HCT116 (cell line): ENCODE measurements at regions not wholly inside any gene's neighbourhood (a gene's known extent, or its start where the extent isn't known, plus 50 kb on each side); places are given as distances from the start of the nearest gene placed in this dataset.

Experiments used
- ATAC-seq: fragments of 200-7000 bp; cut with Tn5 transposase; 2 replicates; pipeline ENCODE4 v1.9.1; 2020; ENCODE audit warnings: mild to moderate bottlenecking, moderate library complexity
- BruUV-seq: library from RNA; stranded (reverse); fragments of 400-500 nt; replicated peaks from 2 replicates; lab custom pipeline; 2021; lab: Mats Ljungman, UMichigan
- CTCF ChIA-PET: fragments of 300-600 bp; sonication (Branson Sonifier 250); formaldehyde crosslinking; loops from one replicate; lab custom pipeline; 2021; ENCODE audit warnings: antibody characterized with exemption; lab: Charles Lee
- POLR2A ChIA-PET: fragments of 300-600, 350-600 bp; sonication (Branson Sonifier 250); formaldehyde crosslinking; loops from one replicate; lab custom pipeline; 2021; ENCODE audit warnings: antibody characterized with exemption; lab: Charles Lee
- RAD21 ChIA-PET, 2 experiments: fragments of 300-600 bp; sonication (Branson Sonifier 250); formaldehyde crosslinking; loops; one replicate each; lab custom pipeline; 2023; ENCODE audit warnings: low total read pairs in 2 of 2; ENCODE audit not compliant: uncharacterized antibody in 2 of 2, unreplicated experiment in 2 of 2, low non-redundant PET in 1 of 2; lab: Charles Lee
- DNase-seq: peaks from one replicate; pipeline ENCODE4 v3.0.0-alpha.2; 2010; ENCODE audit warnings: low read depth, low spot score
- H2AFZ ChIP-seq: fragments of 200-600 bp; shearing (Covaris generic), sonication (generic); 2 replicates; pipeline ENCODE4 v1.6.1; 2017; ENCODE audit warnings: low read depth, mixed run types, mixed read lengths, antibody characterized with exemption, low read length; ENCODE audit not compliant: poor library complexity, severe bottlenecking
- H3K27ac ChIP-seq: 2 replicates; pipeline ENCODE4 v1.5.1; 2012; ENCODE audit warnings: low read depth, low read length
- H3K27me3 ChIP-seq: fragments of 200-600 bp; sonication (generic); 2 replicates; pipeline ENCODE4 v1.6.1; 2016; ENCODE audit warnings: mixed run types, low read length, mixed read lengths; ENCODE audit not compliant: insufficient read depth
- H3K36me3 ChIP-seq, 2 experiments: fragments of 200-500 bp in 1 of 2; fragments of 200-600 bp in 1 of 2; sonication (Bioruptor generic) in 1 of 2; sonication (generic) in 1 of 2; 2 replicates each; pipeline versions ENCODE4 v1.5.1 to v1.6.1; 2014 to 2016; ENCODE audit warnings: low read length in 2 of 2, inconsistent platforms in 1 of 2, mixed read lengths in 1 of 2, mixed run types in 1 of 2; ENCODE audit not compliant: insufficient read depth in 2 of 2, control insufficient read depth in 1 of 2
- H3K4me1 ChIP-seq, 2 experiments: fragments of 200-600 bp in 1 of 2; sonication (generic) in 1 of 2; 2 replicates each; pipeline versions ENCODE4 v1.5.1 to v1.6.1; 2012 to 2017; ENCODE audit warnings: low read length in 2 of 2, inconsistent platforms in 1 of 2, mild to moderate bottlenecking in 1 of 2, mixed read lengths in 1 of 2, mixed run types in 1 of 2, moderate library complexity in 1 of 2; ENCODE audit not compliant: insufficient read depth in 2 of 2, control insufficient read depth in 1 of 2
- H3K4me2 ChIP-seq: fragments of 200-600 bp; sonication (generic); 2 replicates; pipeline ENCODE4 v1.6.1; 2017; ENCODE audit warnings: mixed run types, low read length, mixed read lengths
- H3K4me3 ChIP-seq, 2 experiments: fragments of 200-600 bp in 1 of 2; sonication (generic) in 1 of 2; replicated peaks in 1 of 2; 2 replicates each; pipeline ENCODE4 v1.5.1; 2011 to 2016; ENCODE audit warnings: low read length in 2 of 2, control low read depth in 1 of 2, low read depth in 1 of 2, mild to moderate bottlenecking in 1 of 2, mixed read lengths in 1 of 2, mixed run types in 1 of 2
- H3K79me2 ChIP-seq: fragments of 200-600 bp; sonication (generic); 2 replicates; pipeline ENCODE4 v1.6.1; 2017; ENCODE audit warnings: mild to moderate bottlenecking, mixed run types, low read length, moderate library complexity, mixed read lengths; ENCODE audit not compliant: insufficient read depth
- H3K9ac ChIP-seq: fragments of 200-600 bp; sonication (generic); 2 replicates; pipeline ENCODE4 v1.6.1; 2016; ENCODE audit warnings: low read length, mixed read lengths
- H3K9me2 ChIP-seq: fragments of 200-600 bp; sonication (generic), shearing (Covaris generic); 2 replicates; pipeline ENCODE4 v1.6.1; 2017; ENCODE audit warnings: mixed run types, mild to moderate bottlenecking, moderate library complexity; ENCODE audit not compliant: insufficient read depth
- H3K9me3 ChIP-seq, 2 experiments: fragments of 200-500 bp in 1 of 2; fragments of 200-600 bp in 1 of 2; sonication (Bioruptor generic) in 1 of 2; sonication (generic) in 1 of 2; 2 replicates each; pipeline ENCODE4 v1.6.1; 2014 to 2017; ENCODE audit warnings: low read length in 2 of 2, mixed read lengths in 2 of 2, inconsistent platforms in 1 of 2, low read depth in 1 of 2, mild to moderate bottlenecking in 1 of 2, mixed run types in 1 of 2, moderate library complexity in 1 of 2; ENCODE audit not compliant: control insufficient read depth in 1 of 2, insufficient read depth in 1 of 2
- H4K20me1 ChIP-seq: fragments of 200-600 bp; sonication (generic), shearing (Covaris generic); 2 replicates; pipeline ENCODE4 v1.6.1; 2017; ENCODE audit warnings: mixed run types, mild to moderate bottlenecking, moderate library complexity; ENCODE audit not compliant: insufficient read depth
- ATF3 ChIP-seq: IDR thresholded peaks from 2 replicates; pipeline ENCODE4 v1.6.1; 2012
- CBX3 ChIP-seq: IDR thresholded peaks from 2 replicates; pipeline ENCODE4 v1.6.1; 2012; ENCODE audit warnings: low read depth
- ELF1 ChIP-seq: IDR thresholded peaks from 2 replicates; pipeline ENCODE4 v1.6.1; 2012; ENCODE audit warnings: low read depth, borderline replicate concordance
- JUND ChIP-seq: IDR thresholded peaks from 2 replicates; pipeline ENCODE4 v1.6.1; 2012
- MAX ChIP-seq: IDR thresholded peaks from 2 replicates; pipeline ENCODE4 v1.6.1; 2012
- SIN3A ChIP-seq: IDR thresholded peaks from 2 replicates; pipeline ENCODE4 v1.6.1; 2012; ENCODE audit warnings: low read depth
- ZFX ChIP-seq: fragments of 450-650 bp; IDR thresholded peaks from 2 replicates; pipeline ENCODE4 v1.6.1; 2017
- intact Hi-C: fragments of 100-400 bp; cut with micrococcal nuclease; formaldehyde crosslinking; loops from 2 replicates; pipeline ENCODE4 v1.10.0; 2022
- TF ChIP-seq, protein P1 (sequence below): IDR thresholded peaks from 2 replicates; pipeline ENCODE4 v1.6.1; 2011; ENCODE audit warnings: mild to moderate bottlenecking, low read length, moderate library complexity; ENCODE audit not compliant: insufficient replicate concordance; ENCODE audit errors: extremely low read depth
- TF ChIP-seq, protein P2 (sequence below), 3 experiments: fragments of 200-600 bp in 1 of 3; sonication (generic) in 1 of 3; IDR thresholded peaks in 2 of 3; conservative IDR thresholded peaks in 1 of 3; 2 replicates each; pipeline ENCODE4 v1.5.1; 2012 to 2017; ENCODE audit warnings: low read depth in 2 of 3, low read length in 2 of 3, antibody characterized with exemption in 1 of 3, borderline replicate concordance in 1 of 3, control low read depth in 1 of 3, mild to moderate bottlenecking in 1 of 3, mixed read lengths in 1 of 3, mixed run types in 1 of 3, moderate library complexity in 1 of 3; ENCODE audit not compliant: insufficient read depth in 1 of 3

- POLR2A ChIA-PET, result no interaction called here
- CTCF ChIA-PET, result no interaction called here
- ATAC-seq (no peak), DNase-seq (no peak)
- Histone ChIP-seq H3K79me2 (no peaks in the 10 kb centered on the region), H3K27ac (no peak overlapping the region), H4K20me1 (no peaks in the 10 kb centered on the region), H3K9me3 (no peaks in the 10 kb centered on the region), H3K4me3 (no peak overlapping the region), H3K9me2 (no peaks in the 10 kb centered on the region), H3K9ac (no peak overlapping the region), H3K27me3 (peaks cover 7% of the 10 kb centered on the region; the same call in 1 of the 2 replicates), H3K36me3 (no peaks in the 10 kb centered on the region), H3K4me1 (no peaks in the 10 kb centered on the region), H2AFZ (no peak overlapping the region), H3K4me2 (no peak overlapping the region)
- intact Hi-C loops, result no loop called here
- no peak for TF ChIP-seq ATF3
- TF ChIP-seq, protein P1, sequence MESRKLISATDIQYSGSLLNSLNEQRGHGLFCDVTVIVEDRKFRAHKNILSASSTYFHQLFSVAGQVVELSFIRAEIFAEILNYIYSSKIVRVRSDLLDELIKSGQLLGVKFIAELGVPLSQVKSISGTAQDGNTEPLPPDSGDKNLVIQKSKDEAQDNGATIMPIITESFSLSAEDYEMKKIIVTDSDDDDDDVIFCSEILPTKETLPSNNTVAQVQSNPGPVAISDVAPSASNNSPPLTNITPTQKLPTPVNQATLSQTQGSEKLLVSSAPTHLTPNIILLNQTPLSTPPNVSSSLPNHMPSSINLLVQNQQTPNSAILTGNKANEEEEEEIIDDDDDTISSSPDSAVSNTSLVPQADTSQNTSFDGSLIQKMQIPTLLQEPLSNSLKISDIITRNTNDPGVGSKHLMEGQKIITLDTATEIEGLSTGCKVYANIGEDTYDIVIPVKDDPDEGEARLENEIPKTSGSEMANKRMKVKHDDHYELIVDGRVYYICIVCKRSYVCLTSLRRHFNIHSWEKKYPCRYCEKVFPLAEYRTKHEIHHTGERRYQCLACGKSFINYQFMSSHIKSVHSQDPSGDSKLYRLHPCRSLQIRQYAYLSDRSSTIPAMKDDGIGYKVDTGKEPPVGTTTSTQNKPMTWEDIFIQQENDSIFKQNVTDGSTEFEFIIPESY, result no peak
- TF ChIP-seq JUND, result no peak
- TF ChIP-seq ZFX, result no peak
- no peak for TF ChIP-seq CBX3
- TF ChIP-seq ELF1, result no peak
- TF ChIP-seq, protein P2, sequence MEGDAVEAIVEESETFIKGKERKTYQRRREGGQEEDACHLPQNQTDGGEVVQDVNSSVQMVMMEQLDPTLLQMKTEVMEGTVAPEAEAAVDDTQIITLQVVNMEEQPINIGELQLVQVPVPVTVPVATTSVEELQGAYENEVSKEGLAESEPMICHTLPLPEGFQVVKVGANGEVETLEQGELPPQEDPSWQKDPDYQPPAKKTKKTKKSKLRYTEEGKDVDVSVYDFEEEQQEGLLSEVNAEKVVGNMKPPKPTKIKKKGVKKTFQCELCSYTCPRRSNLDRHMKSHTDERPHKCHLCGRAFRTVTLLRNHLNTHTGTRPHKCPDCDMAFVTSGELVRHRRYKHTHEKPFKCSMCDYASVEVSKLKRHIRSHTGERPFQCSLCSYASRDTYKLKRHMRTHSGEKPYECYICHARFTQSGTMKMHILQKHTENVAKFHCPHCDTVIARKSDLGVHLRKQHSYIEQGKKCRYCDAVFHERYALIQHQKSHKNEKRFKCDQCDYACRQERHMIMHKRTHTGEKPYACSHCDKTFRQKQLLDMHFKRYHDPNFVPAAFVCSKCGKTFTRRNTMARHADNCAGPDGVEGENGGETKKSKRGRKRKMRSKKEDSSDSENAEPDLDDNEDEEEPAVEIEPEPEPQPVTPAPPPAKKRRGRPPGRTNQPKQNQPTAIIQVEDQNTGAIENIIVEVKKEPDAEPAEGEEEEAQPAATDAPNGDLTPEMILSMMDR (IDR thresholded peaks at IDR 0.05 in 2 of 3, conservative IDR thresholded peaks at IDR 0.05 in 1 of 3; ENCODE audit: borderline replicate concordance in 1 of 3, insufficient read depth in 1 of 3, low read depth in 2 of 3, low read length in 2 of 3), result no peak
- TF ChIP-seq SIN3A, result no peak
- TF ChIP-seq MAX, result no peak
- no TSS peak for BruUV-seq
- RAD21 ChIA-PET, result no interaction called here
Observed at GRCh38 chr2:199668645-199669044, 182.3 kb downstream of the FTCDNL1 start.
